ENCODE measurements at regions not wholly inside any gene's neighbourhood (a gene's known extent, or its start where the extent isn't known, plus 50 kb on each side); places are given as distances from the start of the nearest gene placed in this dataset.

GRCh38 chr6:33945931-33946330 is 142.1 kb upstream of the MLN start:
- no peaks in the 10 kb centered on the region for H3K9me3 Mint-ChIP-seq
- H3K27me3 Mint-ChIP-seq, result peaks cover 0 to 14% of the 10 kb centered on the region in 2 donors
- no peaks in the 10 kb centered on the region for H3K36me3 Mint-ChIP-seq
- ATAC-seq (no peak), DNase-seq (ENCODE audit: low spot score) (no peak)
- no peaks in the 10 kb centered on the region for H3K4me1 Mint-ChIP-seq (ENCODE audit: low read depth in 2 of 2)
- H3K27ac Mint-ChIP-seq, result no peak overlapping the region
- no peak overlapping the region for H3K4me3 Mint-ChIP-seq

GRCh38 chr6:33944686-33945411 is 141.0 kb upstream of the MLN start:
- no peak for ATAC-seq
- H3K4me3 Mint-ChIP-seq, result no peak overlapping the region

GRCh38 chr6:33936886-33937285 is 133.1 kb upstream of the MLN start:
- Mint-ChIP-seq H3K36me3 (no peaks in the 10 kb centered on the region), H3K27me3 (peaks cover 27 to 36% of the 10 kb centered on the region in 2 donors), H3K4me3 (no peak overlapping the region), H3K4me1 (ENCODE audit: low read depth in 2 of 2) (peaks cover 11 to 15% of the 10 kb centered on the region in 2 donors), H3K9me3 (no peaks in the 10 kb centered on the region), H3K27ac (peak overlapping the region in 1 of 2 donors; percentile 47)
- no peak for DNase-seq (ENCODE audit: low spot score)
- no peak for ATAC-seq

More at GRCh38 chr6:33944686-33945411, 141.0 kb upstream of the MLN start:
- Mint-ChIP-seq H3K9me3 (no peaks in the 10 kb centered on the region), H3K36me3 (no peaks in the 10 kb centered on the region), H3K27ac (no peak overlapping the region), H3K27me3 (peaks cover 0 to 19% of the 10 kb centered on the region in 2 donors), H3K4me1 (ENCODE audit: low read depth in 2 of 2) (no peaks in the 10 kb centered on the region)
- DNase-seq (ENCODE audit: low spot score), result no peak

GRCh38 chr6:33935439-33936080 is 131.8 kb upstream of the MLN start:
- peaks cover 39 to 43% of the 10 kb centered on the region in 2 donors for H3K27me3 Mint-ChIP-seq
- H3K36me3 Mint-ChIP-seq, result no peaks in the 10 kb centered on the region
- H3K4me1 Mint-ChIP-seq (ENCODE audit: low read depth in 2 of 2), result peaks cover 11 to 19% of the 10 kb centered on the region in 2 donors
- DNase-seq (ENCODE audit: low spot score) (no peak), ATAC-seq (no peak)
- no peak overlapping the region for H3K4me3 Mint-ChIP-seq
- H3K9me3 Mint-ChIP-seq, result no peaks in the 10 kb centered on the region
- H3K27ac Mint-ChIP-seq, result no peak overlapping the region

GRCh38 chr6:33934731-33935270 is 131.0 kb upstream of the MLN start:
- no peaks in the 10 kb centered on the region for H3K9me3 Mint-ChIP-seq
- ATAC-seq, result no peak

GRCh38 chr6:33933101-33933500 is 129.3 kb upstream of the MLN start:
- ATAC-seq, result no peak
- DNase-seq (ENCODE audit: low spot score), result no peak
- Mint-ChIP-seq H3K36me3 (no peaks in the 10 kb centered on the region), H3K4me3 (no peak overlapping the region), H3K4me1 (ENCODE audit: low read depth in 2 of 2) (peaks cover 11 to 23% of the 10 kb centered on the region in 2 donors), H3K9me3 (no peaks in the 10 kb centered on the region), H3K27ac (no peak overlapping the region), H3K27me3 (peaks cover 34 to 38% of the 10 kb centered on the region in 2 donors)

More at GRCh38 chr6:33934731-33935270, 131.0 kb upstream of the MLN start:
- peaks cover 11 to 22% of the 10 kb centered on the region in 2 donors for H3K4me1 Mint-ChIP-seq (ENCODE audit: low read depth in 2 of 2)
- no peaks in the 10 kb centered on the region for H3K36me3 Mint-ChIP-seq
- H3K27me3 Mint-ChIP-seq, result peaks cover 43% of the 10 kb centered on the region in 2 donors
- H3K27ac Mint-ChIP-seq, result no peak overlapping the region
- H3K4me3 Mint-ChIP-seq, result no peak overlapping the region
- no peak for DNase-seq (ENCODE audit: low spot score)

GRCh38 chr6:33931799-33932198 is 128.0 kb upstream of the MLN start:
- H3K27me3 Mint-ChIP-seq, result peaks cover 31 to 33% of the 10 kb centered on the region in 2 donors
- ATAC-seq, result no peak
- H3K27ac Mint-ChIP-seq, result no peak overlapping the region
- DNase-seq (ENCODE audit: low spot score), result no peak
- no peak overlapping the region for H3K4me3 Mint-ChIP-seq
- peaks cover 10 to 14% of the 10 kb centered on the region in 2 donors for H3K4me1 Mint-ChIP-seq (ENCODE audit: low read depth in 2 of 2)
- no peaks in the 10 kb centered on the region for H3K9me3 Mint-ChIP-seq
- no peaks in the 10 kb centered on the region for H3K36me3 Mint-ChIP-seq

GRCh38 chr6:33929575-33930288 is 125.9 kb upstream of the MLN start:
- no peak overlapping the region for H3K27ac Mint-ChIP-seq
- DNase-seq (ENCODE audit: low spot score), result no peak
- H3K4me3 Mint-ChIP-seq, result no peak overlapping the region
- H3K27me3 Mint-ChIP-seq, result peaks cover 26 to 33% of the 10 kb centered on the region in 2 donors
- H3K36me3 Mint-ChIP-seq, result no peaks in the 10 kb centered on the region
- H3K4me1 Mint-ChIP-seq (ENCODE audit: low read depth in 2 of 2), result peaks cover 4 to 8% of the 10 kb centered on the region in 2 donors
- no peak for ATAC-seq
- no peaks in the 10 kb centered on the region for H3K9me3 Mint-ChIP-seq

GRCh38 chr6:33927616-33928015 is 123.8 kb upstream of the MLN start:
- Mint-ChIP-seq H3K9me3 (no peaks in the 10 kb centered on the region), H3K4me1 (ENCODE audit: low read depth in 2 of 2) (peaks cover 0 to 8% of the 10 kb centered on the region in 2 donors), H3K27me3 (peaks cover 20 to 24% of the 10 kb centered on the region in 2 donors), H3K36me3 (no peaks in the 10 kb centered on the region), H3K27ac (no peak overlapping the region), H3K4me3 (no peak overlapping the region)
- DNase-seq (ENCODE audit: low spot score), result no peak
- ATAC-seq, result no peak

GRCh38 chr6:33927112-33927511 is 123.3 kb upstream of the MLN start:
- H3K9me3 Mint-ChIP-seq, result no peaks in the 10 kb centered on the region
- peaks cover 17 to 21% of the 10 kb centered on the region in 2 donors for H3K27me3 Mint-ChIP-seq
- H3K27ac Mint-ChIP-seq, result no peak overlapping the region
- DNase-seq (ENCODE audit: low spot score) (no peak), ATAC-seq (no peak)
- no peaks in the 10 kb centered on the region for H3K36me3 Mint-ChIP-seq
- H3K4me1 Mint-ChIP-seq (ENCODE audit: low read depth in 2 of 2), result peaks cover 0 to 8% of the 10 kb centered on the region in 2 donors
- no peak overlapping the region for H3K4me3 Mint-ChIP-seq

GRCh38 chr6:33926451-33926850 is 122.6 kb upstream of the MLN start:
- Mint-ChIP-seq H3K36me3 (no peaks in the 10 kb centered on the region), H3K4me1 (ENCODE audit: low read depth in 2 of 2) (peaks cover 0 to 8% of the 10 kb centered on the region in 2 donors), H3K4me3 (no peak overlapping the region), H3K27ac (no peak overlapping the region), H3K9me3 (no peaks in the 10 kb centered on the region), H3K27me3 (peaks cover 14 to 15% of the 10 kb centered on the region in 2 donors)
- no peak for DNase-seq (ENCODE audit: low spot score)
- ATAC-seq, result peak; percentile 63 to 64

- Mint-ChIP-seq H3K27me3 (peaks cover 16% of the 10 kb centered on the region in 2 donors), H3K27ac (no peak overlapping the region), H3K9me3 (no peaks in the 10 kb centered on the region), H3K4me1 (ENCODE audit: low read depth in 2 of 2) (peaks cover 0 to 7% of the 10 kb centered on the region in 2 donors), H3K36me3 (no peaks in the 10 kb centered on the region), H3K4me3 (no peak overlapping the region)
- ATAC-seq (no peak), DNase-seq (ENCODE audit: low spot score) (no peak)
Measured at GRCh38 chr6:33925936-33926335, 122.1 kb upstream of the MLN start.

- H3K4me3 Mint-ChIP-seq, result no peak overlapping the region
- peaks cover 12 to 15% of the 10 kb centered on the region in 2 donors for H3K27me3 Mint-ChIP-seq
- DNase-seq (ENCODE audit: low spot score) (no peak), ATAC-seq (no peak)
- H3K27ac Mint-ChIP-seq, result no peak overlapping the region
- H3K4me1 Mint-ChIP-seq (ENCODE audit: low read depth in 2 of 2), result peaks cover 0 to 3% of the 10 kb centered on the region in 2 donors
- H3K9me3 Mint-ChIP-seq, result no peaks in the 10 kb centered on the region
- no peaks in the 10 kb centered on the region for H3K36me3 Mint-ChIP-seq
Measured at GRCh38 chr6:33925210-33925609, 121.4 kb upstream of the MLN start.

All from natural killer cell treated with Interleukin-12 subunit alpha and Interleukin-12 subunit beta and Interleukin-15 and Interleukin-18, amount 100 ng/mL, for 72 hours (primary cell).